Hindlimb muscle (tissue), 1 donor: ENCODE measurements at regions not wholly inside any gene's neighbourhood (a gene's known extent, or its start where the extent isn't known, plus 50 kb on each side); places are given as distances from the start of the nearest gene placed in this dataset.
"Not testable (repeated sequence)": the region's sequence is repeated elsewhere in the genome, so short reads cannot be mapped to it uniquely, and the experiment has no call there.

ENCODE experiments used
- DNase-seq: peaks from one replicate; pipeline ENCODE4 v3.0.0-alpha.2; 2013

DNA sequence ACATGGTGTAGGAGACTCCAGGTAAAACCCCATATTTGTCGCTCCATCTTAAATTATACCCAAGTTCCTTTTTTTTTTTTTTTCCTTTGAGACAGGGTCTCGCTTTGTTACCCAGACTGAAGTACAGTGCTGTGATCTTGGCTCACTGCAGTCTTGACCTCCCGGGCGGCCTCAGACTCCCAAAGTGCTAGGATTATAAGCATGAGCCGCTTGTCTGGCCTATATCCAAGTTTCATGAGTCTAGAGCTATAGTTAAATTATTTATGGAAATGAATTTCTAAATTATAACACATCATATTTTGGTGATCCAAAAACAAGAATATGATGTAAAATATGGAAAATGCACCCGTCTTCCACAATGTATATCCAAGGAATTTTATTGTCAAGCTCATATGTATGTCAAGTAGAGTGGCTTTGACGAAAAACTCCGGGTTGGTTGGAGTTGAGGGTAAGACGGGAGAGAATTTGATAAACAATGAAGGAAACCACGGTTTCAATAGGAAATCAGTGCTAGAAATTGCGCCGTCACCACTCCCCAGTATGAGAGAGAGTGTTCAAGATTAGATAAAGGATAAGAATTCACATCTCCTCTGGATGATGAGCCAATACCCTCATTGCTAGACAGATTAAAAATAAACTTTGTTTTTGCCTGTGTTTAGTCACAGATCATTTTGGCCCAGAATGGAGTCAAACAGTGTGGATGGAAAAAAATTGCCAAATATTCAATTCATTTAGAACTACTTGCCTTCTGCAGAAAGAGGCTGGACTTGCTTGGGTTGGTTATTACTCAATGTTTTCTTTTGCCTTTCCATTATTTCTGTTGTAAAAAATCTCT lies 209.2 kb upstream of the NR2F2 start:
- DNase-seq, result no peak

DNA sequence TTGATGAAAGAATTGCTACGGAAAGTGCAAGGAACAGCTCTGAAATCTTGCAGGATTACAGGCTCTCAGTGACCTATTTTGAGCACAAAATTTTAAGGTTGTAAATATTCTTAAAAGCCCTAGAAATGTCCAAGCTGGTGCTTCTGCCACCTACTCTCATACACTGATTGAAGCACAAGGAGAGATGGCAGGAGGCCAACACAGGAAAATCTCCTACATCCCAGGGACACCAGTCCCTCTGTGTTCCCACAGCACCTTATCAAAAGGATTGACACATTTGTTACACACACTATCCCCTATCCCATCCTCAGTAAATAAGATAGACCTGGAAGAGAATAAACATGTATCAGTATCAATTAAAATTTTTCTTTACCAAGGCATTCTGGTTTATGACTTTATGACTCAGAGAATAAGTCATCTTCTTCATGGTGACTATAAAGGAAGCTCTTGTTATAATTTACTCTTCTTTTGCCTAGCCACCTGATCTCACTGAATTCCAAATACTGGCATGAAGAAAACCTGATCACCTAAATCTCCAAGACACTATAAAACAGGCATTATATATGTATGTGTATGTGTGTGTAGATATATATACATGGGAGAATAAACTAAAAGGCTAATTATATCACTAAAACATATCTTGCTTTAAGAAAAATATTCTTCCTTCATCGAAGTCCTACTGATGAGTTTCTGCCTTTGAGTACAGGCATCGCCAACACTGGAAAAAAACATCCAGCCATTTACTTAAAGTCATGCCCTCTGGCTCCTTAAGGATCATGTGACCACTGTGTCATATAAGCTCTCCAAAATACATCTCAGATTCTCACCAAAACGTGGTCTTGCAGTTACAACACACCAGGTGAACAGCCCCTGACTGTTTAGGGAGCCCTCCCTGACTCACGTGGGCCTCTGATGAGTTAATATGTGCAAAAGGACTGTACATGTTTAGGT lies 208.1 kb upstream of the NR2F2 start:
- DNase-seq, result no peak

GRCh38 chr15:96123028-96123400 lies 207.5 kb upstream of the NR2F2 start:
- no peak for DNase-seq

- DNase-seq, result no peak
These were observed 206.8 kb upstream of the NR2F2 start for GRCh38 chr15:96123630-96124187.

DNA sequence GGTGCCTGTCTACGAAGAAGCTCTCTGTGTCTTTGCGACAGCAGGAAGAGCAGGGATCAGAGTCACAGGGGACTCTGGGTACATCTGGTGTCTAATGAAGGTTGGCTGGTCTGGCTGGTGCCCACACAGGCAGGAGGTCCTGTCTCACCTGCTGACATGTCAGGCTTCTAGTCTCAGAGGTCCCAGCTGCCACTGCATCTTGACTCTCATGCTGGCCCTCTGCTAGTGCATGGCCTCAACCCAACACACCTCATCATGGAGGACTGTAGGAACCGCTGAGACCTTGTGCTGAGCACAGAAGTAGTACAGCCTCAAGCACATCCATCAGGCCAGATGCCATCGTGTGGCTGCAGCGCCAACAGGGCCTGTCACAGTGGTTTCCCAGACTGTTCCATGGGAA lies 206.1 kb upstream of the NR2F2 start:
- no peak for DNase-seq

- no peak for DNase-seq
These were observed 204.6 kb upstream of the NR2F2 start for GRCh38 chr15:96125721-96126415.

- no peak for DNase-seq
These were observed 203.6 kb upstream of the NR2F2 start for GRCh38 chr15:96126859-96127258.

DNA sequence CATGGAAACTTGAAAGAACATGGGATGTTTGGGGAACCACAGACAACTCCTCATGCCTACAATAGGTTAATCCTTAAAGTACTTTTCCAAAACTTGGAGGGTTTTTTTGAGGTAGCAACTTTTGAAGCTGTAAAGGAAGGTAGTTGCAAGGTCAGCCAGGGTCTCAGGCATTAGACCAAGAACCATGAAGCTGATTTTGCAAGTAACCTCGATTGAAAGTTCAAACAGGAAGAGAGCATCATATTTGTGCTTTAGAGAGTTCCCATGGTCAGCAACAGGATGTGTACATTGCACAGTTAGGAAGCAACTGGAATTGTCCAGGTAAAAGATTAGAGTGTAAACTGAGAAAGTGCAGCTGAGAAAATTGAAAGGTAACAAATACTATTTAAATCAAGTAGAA lies 199.8 kb upstream of the NR2F2 start:
- DNase-seq, result no peak

DNA sequence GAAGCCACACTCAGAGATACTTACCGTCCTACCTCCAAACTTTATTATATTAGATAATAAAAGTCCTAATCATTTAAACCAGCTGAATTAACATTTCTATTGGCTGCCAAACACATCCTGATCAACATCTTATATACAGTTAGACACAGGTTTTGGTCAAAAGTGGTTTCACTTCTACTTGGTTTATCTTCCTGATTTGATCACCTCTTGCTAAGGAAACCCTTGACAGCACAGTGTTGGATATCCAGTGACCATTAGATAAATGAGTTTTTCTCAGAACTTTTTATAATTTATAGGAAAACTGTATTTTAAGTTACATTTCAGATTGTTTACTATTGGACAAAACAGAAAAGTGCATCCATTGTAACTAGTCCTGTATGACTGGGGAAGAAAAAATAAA lies 198.4 kb upstream of the NR2F2 start:
- no peak for DNase-seq

GRCh38 chr15:96135166-96136093 lies 195.1 kb upstream of the NR2F2 start:
- DNase-seq, result no peak

- no peak for DNase-seq
These were observed 191.5 kb upstream of the NR2F2 start for GRCh38 chr15:96138985-96139384.

- no peak for DNase-seq
These were observed 188.0 kb upstream of the NR2F2 start for GRCh38 chr15:96142498-96142897.

- no peak for DNase-seq
These were observed 185.8 kb upstream of the NR2F2 start for GRCh38 chr15:96144734-96145133.

DNA sequence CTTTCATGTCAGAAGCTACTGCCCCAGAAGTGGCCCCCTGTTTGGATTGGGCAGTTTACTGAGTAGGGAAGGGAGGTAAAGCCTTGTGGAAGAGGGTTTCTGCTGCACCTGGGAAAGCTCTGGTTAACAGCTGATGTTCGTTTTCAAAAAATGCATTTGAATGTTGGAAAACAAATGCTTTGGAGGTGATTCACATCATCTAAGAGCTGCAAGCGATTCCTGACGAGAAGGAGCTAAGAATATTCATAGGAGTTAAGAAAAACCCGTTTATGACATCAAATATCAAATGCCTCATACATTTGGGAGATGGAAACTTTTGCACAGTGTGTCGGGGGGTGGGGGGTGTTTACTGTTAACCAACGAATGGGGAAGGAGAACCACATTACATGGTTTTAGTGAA lies 183.8 kb upstream of the NR2F2 start:
- no peak for DNase-seq

GRCh38 chr15:96147267-96147666 lies 183.2 kb upstream of the NR2F2 start:
- no peak for DNase-seq

DNA sequence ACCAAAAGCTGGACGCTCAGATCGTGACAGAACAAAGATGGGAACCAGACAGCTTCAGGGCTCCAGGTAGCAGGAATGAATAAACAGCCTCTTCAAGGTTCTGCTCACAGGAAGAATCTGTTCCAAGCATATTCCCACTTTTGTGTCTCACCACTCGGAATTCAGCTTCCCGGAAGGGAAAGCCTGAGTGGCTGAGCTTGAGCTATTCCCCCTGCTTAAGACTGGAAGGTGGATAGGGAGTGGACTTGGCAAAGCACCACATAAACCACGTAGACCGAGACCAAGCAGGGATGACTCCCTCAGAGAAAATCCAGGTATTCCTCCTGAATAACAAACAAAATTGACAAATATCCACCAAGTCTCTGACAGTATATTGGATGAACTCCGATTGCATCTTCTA lies 180.2 kb upstream of the NR2F2 start:
- DNase-seq, result no peak

DNA sequence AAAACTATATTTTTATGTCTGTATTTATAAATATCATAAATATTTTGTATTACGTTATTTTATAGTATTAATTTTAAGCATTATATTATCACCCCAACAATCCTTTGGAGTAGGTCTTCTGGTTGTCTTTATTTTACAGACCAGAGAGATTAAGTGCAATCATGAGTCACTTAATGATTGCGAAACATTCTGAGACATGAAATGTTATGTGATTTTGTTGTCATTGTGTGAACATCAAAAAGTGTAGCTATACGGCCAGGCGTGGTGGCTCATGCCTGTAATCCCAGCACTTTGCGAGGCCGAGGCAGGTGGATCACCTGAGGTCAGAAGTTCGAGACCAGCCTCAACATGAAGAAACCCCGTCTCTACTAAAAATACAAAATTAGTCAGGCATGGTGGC lies 178.8 kb upstream of the NR2F2 start:
- not testable (repeated sequence) for DNase-seq

GRCh38 chr15:96153929-96154328 lies 176.6 kb upstream of the NR2F2 start:
- no peak for DNase-seq

DNA sequence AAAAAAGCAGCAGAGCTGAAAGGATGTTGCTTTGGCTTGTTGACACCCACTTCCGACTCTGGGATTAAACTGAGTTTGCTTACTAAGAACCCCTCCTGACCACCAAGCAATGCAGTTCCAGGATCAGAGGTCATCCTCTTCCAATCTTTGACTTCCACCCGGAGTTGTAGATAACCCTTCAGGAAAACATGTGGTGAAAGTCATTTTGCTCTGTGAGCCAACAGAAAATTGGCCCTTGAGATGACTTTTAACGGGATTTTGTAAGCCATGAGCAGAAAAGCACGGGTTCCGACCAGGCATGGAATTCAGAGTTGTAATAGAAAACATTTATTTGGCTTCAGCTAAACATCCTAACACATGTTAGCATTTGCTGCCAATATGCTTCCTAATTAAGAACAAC lies 171.6 kb upstream of the NR2F2 start:
- peak; percentile 58 for DNase-seq

GRCh38 chr15:96160269-96160668 lies 170.2 kb upstream of the NR2F2 start:
- peak; percentile 73 for DNase-seq

- no peak for DNase-seq
These were observed 169.7 kb upstream of the NR2F2 start for GRCh38 chr15:96160800-96161199.

DNA sequence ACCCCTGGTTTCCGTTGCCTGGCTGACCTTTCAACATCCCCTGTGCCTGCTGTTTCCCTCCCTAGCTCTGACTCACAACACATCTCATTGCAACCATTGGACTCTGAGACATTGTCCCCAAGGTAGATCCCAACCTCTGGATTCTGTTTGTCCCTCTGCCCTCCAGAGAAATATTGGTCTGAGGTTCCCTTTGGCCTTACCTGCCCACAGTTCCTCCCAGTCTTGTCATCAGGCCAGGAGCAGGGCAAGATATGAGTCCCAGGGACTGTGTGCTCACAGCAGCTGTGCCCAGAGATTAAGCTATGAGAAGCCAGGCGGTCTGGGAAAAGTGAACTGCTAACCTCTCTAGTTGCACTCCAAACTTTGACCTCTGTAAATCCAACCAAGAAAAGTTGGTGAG lies 168.2 kb upstream of the NR2F2 start:
- DNase-seq, result no peak
